Thoracic aorta (tissue), 2 donors: ENCODE measurements at regions not wholly inside any gene's neighbourhood (a gene's known extent, or its start where the extent isn't known, plus 50 kb on each side); places are given as distances from the start of the nearest gene placed in this dataset.

ENCODE experiments used
- ATAC-seq: fragments of 150-250 bp; one replicate; pipeline ENCODE4 v1.8.0; 2017; ENCODE audit warnings: low read depth; ENCODE audit not compliant: insufficient number of reproducible peaks, low FRiP score
- DNase-seq: peaks from one replicate; pipeline ENCODE4 v3.0.0-alpha.2; 2020; ENCODE audit warnings: low spot score
- H3K27ac ChIP-seq, 2 donors: fragments of 200-600 bp; sonication (generic); 1 replicate in 1 of 2; 2 replicates in 1 of 2; pipeline ENCODE4 v1.5.1; 2016; ENCODE audit warnings: mild to moderate bottlenecking in 2 of 2, moderate library complexity in 2 of 2
- H3K27me3 ChIP-seq: fragments of 200-600 bp; sonication (generic); replicated peaks from 2 replicates; pipeline ENCODE4 v1.6.0; 2016; ENCODE audit warnings: mild to moderate bottlenecking; ENCODE audit not compliant: insufficient read depth
- H3K36me3 ChIP-seq: fragments of 200-600 bp; sonication (generic); one replicate; pipeline ENCODE4 v1.5.1; 2016
- H3K4me1 ChIP-seq, 2 donors: fragments of 200-600 bp; sonication (generic); 1 replicate in 1 of 2; 2 replicates in 1 of 2; pipeline versions ENCODE4 v1.5.1 to v1.6.0; 2016; ENCODE audit warnings: low read depth in 2 of 2, mild to moderate bottlenecking in 1 of 2; ENCODE audit not compliant: control insufficient read depth in 1 of 2
- H3K4me3 ChIP-seq: fragments of 200-600 bp; sonication (generic); 2 replicates; pipeline ENCODE4 v1.5.1; 2016; ENCODE audit warnings: mild to moderate bottlenecking
- H3K9me3 ChIP-seq: fragments of 200-600 bp; sonication (generic); 2 replicates; pipeline ENCODE4 v1.5.1; 2016
- TF ChIP-seq, protein P1 (sequence below): fragments of 200-600 bp; sonication (generic); IDR thresholded peaks from one replicate; pipeline ENCODE4 v1.5.1; 2019; ENCODE audit warnings: antibody characterized with exemption

DNA sequence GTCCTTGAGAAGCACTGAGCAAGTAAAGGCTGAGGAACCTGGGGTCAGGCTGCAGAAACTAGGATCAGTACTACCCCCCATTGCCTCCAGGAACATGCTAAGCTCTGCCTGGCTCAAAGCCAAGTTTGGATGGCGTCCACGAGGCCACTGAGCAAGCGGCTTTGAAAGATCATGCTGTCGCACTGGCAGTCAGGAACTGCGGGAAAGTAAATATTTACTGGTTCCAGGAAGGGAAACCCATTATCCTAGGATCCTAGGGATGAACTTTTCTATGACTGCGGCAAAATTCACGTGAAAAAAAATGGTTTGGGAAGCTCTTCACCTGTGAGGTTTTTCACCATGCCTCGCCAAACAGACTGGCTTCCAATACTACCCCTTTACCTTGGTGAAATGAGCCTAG is 75.3 kb upstream of the PJA2 start:
- peak; percentile 21 for DNase-seq
- no peak overlapping the region for H3K27ac ChIP-seq
- no peak overlapping the region for H3K4me3 ChIP-seq
- peaks cover 5 to 20% of the 10 kb centered on the region in 2 donors for H3K4me1 ChIP-seq
- H3K27me3 ChIP-seq, result no peaks in the 10 kb centered on the region
- no peaks in the 10 kb centered on the region for H3K9me3 ChIP-seq
- TF ChIP-seq, protein P1, sequence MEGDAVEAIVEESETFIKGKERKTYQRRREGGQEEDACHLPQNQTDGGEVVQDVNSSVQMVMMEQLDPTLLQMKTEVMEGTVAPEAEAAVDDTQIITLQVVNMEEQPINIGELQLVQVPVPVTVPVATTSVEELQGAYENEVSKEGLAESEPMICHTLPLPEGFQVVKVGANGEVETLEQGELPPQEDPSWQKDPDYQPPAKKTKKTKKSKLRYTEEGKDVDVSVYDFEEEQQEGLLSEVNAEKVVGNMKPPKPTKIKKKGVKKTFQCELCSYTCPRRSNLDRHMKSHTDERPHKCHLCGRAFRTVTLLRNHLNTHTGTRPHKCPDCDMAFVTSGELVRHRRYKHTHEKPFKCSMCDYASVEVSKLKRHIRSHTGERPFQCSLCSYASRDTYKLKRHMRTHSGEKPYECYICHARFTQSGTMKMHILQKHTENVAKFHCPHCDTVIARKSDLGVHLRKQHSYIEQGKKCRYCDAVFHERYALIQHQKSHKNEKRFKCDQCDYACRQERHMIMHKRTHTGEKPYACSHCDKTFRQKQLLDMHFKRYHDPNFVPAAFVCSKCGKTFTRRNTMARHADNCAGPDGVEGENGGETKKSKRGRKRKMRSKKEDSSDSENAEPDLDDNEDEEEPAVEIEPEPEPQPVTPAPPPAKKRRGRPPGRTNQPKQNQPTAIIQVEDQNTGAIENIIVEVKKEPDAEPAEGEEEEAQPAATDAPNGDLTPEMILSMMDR, result peak; percentile 15
- H3K36me3 ChIP-seq, result no peaks in the 10 kb centered on the region
- ATAC-seq, result no peak

DNA sequence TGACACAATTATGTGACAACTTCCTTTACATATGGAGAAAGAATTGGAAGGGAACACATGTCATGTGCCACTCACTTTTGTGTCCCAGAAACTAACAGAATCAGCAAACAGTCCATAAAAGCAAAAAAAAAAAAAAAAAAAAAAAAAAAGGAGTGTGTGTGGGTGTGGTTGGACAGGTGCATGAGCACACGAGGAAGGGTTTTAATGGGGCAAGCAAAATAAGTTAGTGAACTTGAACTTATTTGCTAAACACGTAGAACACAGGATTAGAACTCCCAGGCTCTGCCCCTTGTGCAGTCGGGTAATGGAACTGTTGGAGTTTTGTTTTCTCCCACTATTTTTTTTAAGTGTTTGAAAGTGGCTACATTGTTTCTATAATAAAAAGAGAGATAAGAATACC is 74.8 kb upstream of the PJA2 start:
- H3K27ac ChIP-seq, result no peak overlapping the region
- no peaks in the 10 kb centered on the region for H3K9me3 ChIP-seq
- DNase-seq (no peak), ATAC-seq (no peak)
- H3K36me3 ChIP-seq, result no peaks in the 10 kb centered on the region
- TF ChIP-seq, protein P1, result no peak
- peaks cover 5 to 20% of the 10 kb centered on the region in 2 donors for H3K4me1 ChIP-seq
- no peaks in the 10 kb centered on the region for H3K27me3 ChIP-seq
- no peak overlapping the region for H3K4me3 ChIP-seq

- no peak for ATAC-seq
- H3K27ac ChIP-seq, result no peak overlapping the region
- TF ChIP-seq, protein P1, result no peak
These were observed 73.7 kb upstream of the PJA2 start for GRCh38 chr5:109483395-109483971.

GRCh38 chr5:109482748-109483147 is 73.0 kb upstream of the PJA2 start:
- ATAC-seq, result no peak
- TF ChIP-seq, protein P1, result no peak

More at GRCh38 chr5:109483395-109483971, 73.7 kb upstream of the PJA2 start:
- H3K4me3 ChIP-seq, result no peak overlapping the region
- H3K9me3 ChIP-seq, result no peaks in the 10 kb centered on the region
- no peak for DNase-seq
- H3K36me3 ChIP-seq, result no peaks in the 10 kb centered on the region
- peaks cover 5 to 20% of the 10 kb centered on the region in 2 donors for H3K4me1 ChIP-seq
- no peaks in the 10 kb centered on the region for H3K27me3 ChIP-seq

GRCh38 chr5:109479260-109479860 is 69.6 kb upstream of the PJA2 start:
- H3K36me3 ChIP-seq, result no peaks in the 10 kb centered on the region
- TF ChIP-seq, protein P1, result no peak

More at GRCh38 chr5:109482748-109483147, 73.0 kb upstream of the PJA2 start:
- Histone ChIP-seq H3K9me3 (no peaks in the 10 kb centered on the region), H3K4me1 (peaks cover 5 to 20% of the 10 kb centered on the region in 2 donors), H3K27ac (no peak overlapping the region), H3K36me3 (no peaks in the 10 kb centered on the region), H3K27me3 (no peaks in the 10 kb centered on the region), H3K4me3 (no peak overlapping the region)
- no peak for DNase-seq

More at GRCh38 chr5:109479260-109479860, 69.6 kb upstream of the PJA2 start:
- ATAC-seq (no peak), DNase-seq (no peak)
- no peaks in the 10 kb centered on the region for H3K27me3 ChIP-seq
- H3K4me3 ChIP-seq, result no peak overlapping the region
- H3K4me1 ChIP-seq, result no peaks in the 10 kb centered on the region
- no peaks in the 10 kb centered on the region for H3K9me3 ChIP-seq
- no peak overlapping the region for H3K27ac ChIP-seq
